Naive thymus-derived CD8-positive, alpha-beta T cell (primary cell): ENCODE measurements at regions not wholly inside any gene's neighbourhood (a gene's known extent, or its start where the extent isn't known, plus 50 kb on each side); places are given as distances from the start of the nearest gene placed in this dataset.

Source experiments
- ATAC-seq, 2 donors: fragments of 150-1000 bp; cut with Tn5 transposase in 1 of 2; sonication (Bioruptor Pico), chemical (Tn5 transposase) in 1 of 2; 1 replicate in 1 of 2; 2 replicates in 1 of 2; pipeline ENCODE4 v1.10.0; 2021; ENCODE audit warnings: mild to moderate bottlenecking in 2 of 2, moderate library complexity in 2 of 2
- POLR2A ChIA-PET: fragments of 350-600 bp; sonication (Branson Sonifier 250); formaldehyde crosslinking; loops from one replicate; lab custom pipeline; 2021; ENCODE audit warnings: antibody characterized with exemption; lab: Charles Lee
- DNase-seq, 10 donors: peaks; one replicate each; pipeline versions ENCODE4 v3.0.0 to v3.0.0-alpha.2; 2020 to 2022
- H3K27ac Mint-ChIP-seq, 10 donors: one replicate each; pipeline ENCODE4 v1.8.0; 2020 to 2022; ENCODE audit warnings: mild to moderate bottlenecking in 10 of 10, mixed read lengths in 10 of 10, moderate library complexity in 4 of 10, inconsistent platforms in 1 of 10
- H3K27me3 Mint-ChIP-seq, 5 donors: one replicate each; pipeline ENCODE4 v1.8.0; 2021 to 2022; ENCODE audit warnings: mixed read lengths in 5 of 5
- H3K36me3 Mint-ChIP-seq, 3 donors: one replicate each; pipeline ENCODE4 v1.8.0; 2020 to 2022; ENCODE audit warnings: mixed read lengths in 3 of 3, mild to moderate bottlenecking in 2 of 3, inconsistent platforms in 1 of 3
- H3K4me1 Mint-ChIP-seq, 4 donors: one replicate each; pipeline ENCODE4 v1.8.0; 2021 to 2022; ENCODE audit warnings: mixed read lengths in 4 of 4
- H3K4me3 Mint-ChIP-seq, 10 donors: one replicate each; pipeline ENCODE4 v1.8.0; 2020 to 2022; ENCODE audit warnings: mild to moderate bottlenecking in 10 of 10, mixed read lengths in 10 of 10, moderate library complexity in 6 of 10, inconsistent platforms in 1 of 10
- H3K9me3 Mint-ChIP-seq, 9 donors: one replicate each; pipeline ENCODE4 v1.8.0; 2020 to 2022; ENCODE audit warnings: mixed read lengths in 9 of 9, mild to moderate bottlenecking in 3 of 9, inconsistent platforms in 1 of 9, moderate library complexity in 1 of 9

DNA sequence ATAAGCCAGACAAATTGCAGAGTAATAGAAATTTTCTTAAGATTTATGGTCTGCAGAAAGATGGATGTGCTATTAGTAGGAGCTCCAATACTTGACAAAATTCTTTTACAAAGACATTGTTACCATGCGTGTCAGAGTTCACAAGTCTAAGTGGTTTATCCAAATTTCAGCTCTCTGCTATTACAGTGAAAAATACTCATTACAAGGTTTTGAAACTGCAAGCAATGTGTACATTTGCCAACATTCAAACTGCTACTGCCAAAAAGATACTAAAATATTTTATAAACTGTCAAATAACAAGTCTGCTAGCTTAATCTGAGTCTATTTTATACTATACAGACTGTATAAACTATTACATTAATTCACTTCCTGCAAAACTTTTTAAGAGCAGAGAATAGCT lies 1341.5 kb upstream of the ACVR2A start:
- Mint-ChIP-seq H3K27ac (no peak overlapping the region), H3K36me3 (no peaks in the 10 kb centered on the region), H3K9me3 (peaks cover 0 to 5% (median 1%) of the 10 kb centered on the region in 9 donors), H3K27me3 (no peaks in the 10 kb centered on the region), H3K4me1 (no peaks in the 10 kb centered on the region), H3K4me3 (no peak overlapping the region)
- no peak for ATAC-seq
- no peak for DNase-seq
- POLR2A ChIA-PET, result no interaction called here

DNA sequence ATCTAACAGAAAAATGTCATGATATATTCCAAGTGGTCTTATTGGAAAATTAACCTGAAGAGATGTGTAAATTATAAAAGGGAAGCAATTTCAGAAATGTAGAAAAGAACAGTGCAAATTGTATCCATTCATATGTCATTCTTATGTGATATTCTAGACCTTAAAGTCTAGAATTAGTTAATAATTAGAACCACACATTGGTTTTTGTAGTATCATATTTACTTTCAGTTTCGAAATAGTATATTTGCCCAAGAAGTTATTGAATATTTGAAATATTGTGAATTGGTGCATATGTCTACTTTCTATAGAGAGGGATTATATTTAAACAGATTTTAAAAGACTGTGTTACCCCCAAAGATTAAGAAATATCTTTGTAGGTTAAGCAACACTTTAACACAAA lies 1348.6 kb upstream of the ACVR2A start:
- no peaks in the 10 kb centered on the region for H3K4me1 Mint-ChIP-seq
- H3K9me3 Mint-ChIP-seq, result peaks cover 0 to 17% (median 3%) of the 10 kb centered on the region in 9 donors
- no peaks in the 10 kb centered on the region for H3K27me3 Mint-ChIP-seq
- H3K36me3 Mint-ChIP-seq, result no peaks in the 10 kb centered on the region
- no peak overlapping the region for H3K27ac Mint-ChIP-seq
- ATAC-seq (no peak), DNase-seq (no peak)
- H3K4me3 Mint-ChIP-seq, result no peak overlapping the region
- POLR2A ChIA-PET, result no interaction called here

DNA sequence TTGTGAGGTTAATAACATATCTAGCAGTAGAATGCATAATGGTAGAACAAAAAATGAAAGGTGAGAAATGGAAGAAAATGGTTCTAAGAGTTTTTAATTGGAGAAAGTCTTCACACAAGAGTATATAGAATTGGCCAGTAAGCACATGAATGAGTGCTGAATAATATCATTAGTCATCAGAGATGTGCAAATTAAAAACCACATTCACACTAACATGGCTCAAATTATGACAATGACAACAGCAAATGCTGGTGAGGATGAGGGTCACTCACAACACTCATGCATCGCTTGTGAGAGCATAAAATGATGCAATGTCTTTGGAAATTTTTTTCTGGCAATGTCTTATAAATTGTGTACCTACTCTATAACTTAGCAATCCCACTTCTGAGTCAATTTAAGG lies 1355.4 kb upstream of the ACVR2A start:
- ATAC-seq, result no peak
- Mint-ChIP-seq H3K36me3 (no peaks in the 10 kb centered on the region), H3K27ac (no peak overlapping the region), H3K9me3 (peaks cover 0 to 9% (median 3%) of the 10 kb centered on the region in 9 donors), H3K4me1 (no peaks in the 10 kb centered on the region), H3K27me3 (no peaks in the 10 kb centered on the region), H3K4me3 (no peak overlapping the region)
- no peak for DNase-seq
- POLR2A ChIA-PET, result no interaction called here

DNA sequence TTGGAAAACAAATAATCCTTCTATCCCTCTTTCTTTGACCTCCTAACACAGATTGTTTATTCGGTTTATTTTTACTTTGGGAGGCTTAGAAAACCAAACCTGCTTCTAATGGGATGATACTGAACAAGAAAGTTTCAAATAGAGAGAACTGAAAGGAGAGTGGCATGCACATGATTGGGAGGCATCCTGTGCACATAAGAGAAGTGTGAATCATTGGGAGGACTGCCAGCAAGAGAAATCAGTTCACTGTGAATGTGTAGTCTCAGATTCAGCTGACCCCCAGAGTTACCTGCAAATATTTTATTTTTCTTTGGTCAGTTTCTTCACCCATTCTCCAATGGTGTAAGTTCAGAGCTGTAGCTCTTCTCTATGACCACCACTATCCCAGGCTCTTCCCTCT lies 1363.2 kb upstream of the ACVR2A start:
- no peak for DNase-seq
- H3K27ac Mint-ChIP-seq, result no peak overlapping the region
- POLR2A ChIA-PET, result no interaction called here
- no peaks in the 10 kb centered on the region for H3K4me1 Mint-ChIP-seq
- ATAC-seq, result no peak
- peaks cover 0 to 4% (median 0%) of the 10 kb centered on the region in 9 donors for H3K9me3 Mint-ChIP-seq
- no peaks in the 10 kb centered on the region for H3K27me3 Mint-ChIP-seq
- no peaks in the 10 kb centered on the region for H3K36me3 Mint-ChIP-seq
- no peak overlapping the region for H3K4me3 Mint-ChIP-seq

DNA sequence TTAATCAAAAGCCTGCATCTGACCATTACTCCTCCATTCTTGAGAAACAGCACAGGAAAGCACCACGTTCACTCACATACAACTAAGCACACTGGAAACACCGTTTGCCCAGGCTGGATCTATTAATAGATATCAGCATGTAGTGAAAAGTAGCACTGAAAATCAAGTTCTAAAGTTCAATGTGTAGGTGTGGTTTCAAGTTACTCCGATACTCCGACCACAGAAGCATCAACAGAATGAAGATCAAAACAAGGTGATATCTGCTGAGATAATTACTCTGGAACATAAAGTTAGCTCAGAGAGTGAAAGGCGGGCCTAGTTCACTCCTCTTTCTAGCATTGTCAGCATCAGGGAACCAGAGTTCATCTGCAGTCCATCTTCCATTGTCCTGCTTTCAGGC lies 1367.4 kb upstream of the ACVR2A start:
- H3K4me1 Mint-ChIP-seq, result no peaks in the 10 kb centered on the region
- H3K9me3 Mint-ChIP-seq, result peaks cover 0 to 4% (median 0%) of the 10 kb centered on the region in 9 donors
- no peak for DNase-seq
- POLR2A ChIA-PET, result no interaction called here
- H3K27ac Mint-ChIP-seq, result no peak overlapping the region
- no peaks in the 10 kb centered on the region for H3K36me3 Mint-ChIP-seq
- H3K27me3 Mint-ChIP-seq, result no peaks in the 10 kb centered on the region
- H3K4me3 Mint-ChIP-seq, result no peak overlapping the region
- ATAC-seq, result no peak

DNA sequence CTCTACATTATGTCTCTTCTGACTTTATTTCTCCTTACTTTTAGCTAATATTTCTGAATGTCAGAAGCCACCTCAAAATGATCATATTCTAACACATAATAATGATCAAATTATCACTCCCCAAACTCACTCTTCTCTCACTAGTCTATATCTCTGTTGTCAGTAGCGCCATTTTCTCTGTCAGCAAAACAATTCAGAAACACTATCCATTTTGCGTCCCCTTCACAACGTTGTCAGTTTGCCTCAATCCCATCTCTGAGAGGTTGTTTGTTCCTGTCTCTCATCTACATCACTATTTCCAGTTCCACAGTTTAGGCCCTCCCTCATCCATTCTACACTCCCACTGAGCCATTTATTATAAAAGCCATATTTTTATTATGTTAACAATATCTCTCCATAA lies 1376.3 kb upstream of the ACVR2A start:
- POLR2A ChIA-PET, result no interaction called here
- no peaks in the 10 kb centered on the region for H3K36me3 Mint-ChIP-seq
- no peaks in the 10 kb centered on the region for H3K27me3 Mint-ChIP-seq
- ATAC-seq (no peak), DNase-seq (no peak)
- H3K4me1 Mint-ChIP-seq, result no peaks in the 10 kb centered on the region
- H3K27ac Mint-ChIP-seq, result no peak overlapping the region
- no peak overlapping the region for H3K4me3 Mint-ChIP-seq
- peaks cover 0 to 18% (median 0%) of the 10 kb centered on the region in 9 donors for H3K9me3 Mint-ChIP-seq

DNA sequence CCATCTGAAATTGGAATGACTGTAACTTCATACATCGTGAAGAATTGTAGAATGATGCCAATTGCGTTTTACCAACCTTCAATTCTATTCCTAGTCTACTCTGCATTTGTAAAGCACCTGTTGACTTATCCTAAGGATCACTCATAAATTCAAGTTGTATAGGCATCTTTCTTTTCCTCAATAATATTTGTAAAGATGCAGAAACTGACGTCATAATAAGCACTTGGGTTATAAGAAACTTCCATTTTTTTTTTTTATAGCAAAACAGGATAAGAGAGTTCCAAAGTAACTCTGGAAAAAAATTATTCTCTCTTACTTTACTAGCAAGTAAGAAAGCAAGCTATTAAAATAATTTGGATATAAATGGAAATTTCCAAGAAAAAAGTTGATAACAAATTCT lies 1377.4 kb upstream of the ACVR2A start:
- ATAC-seq (no peak), DNase-seq (no peak)
- Mint-ChIP-seq H3K4me3 (no peak overlapping the region), H3K27ac (no peak overlapping the region), H3K36me3 (no peaks in the 10 kb centered on the region), H3K9me3 (peaks cover 0 to 18% (median 4%) of the 10 kb centered on the region in 9 donors), H3K4me1 (no peaks in the 10 kb centered on the region), H3K27me3 (no peaks in the 10 kb centered on the region)
- POLR2A ChIA-PET, result no interaction called here

DNA sequence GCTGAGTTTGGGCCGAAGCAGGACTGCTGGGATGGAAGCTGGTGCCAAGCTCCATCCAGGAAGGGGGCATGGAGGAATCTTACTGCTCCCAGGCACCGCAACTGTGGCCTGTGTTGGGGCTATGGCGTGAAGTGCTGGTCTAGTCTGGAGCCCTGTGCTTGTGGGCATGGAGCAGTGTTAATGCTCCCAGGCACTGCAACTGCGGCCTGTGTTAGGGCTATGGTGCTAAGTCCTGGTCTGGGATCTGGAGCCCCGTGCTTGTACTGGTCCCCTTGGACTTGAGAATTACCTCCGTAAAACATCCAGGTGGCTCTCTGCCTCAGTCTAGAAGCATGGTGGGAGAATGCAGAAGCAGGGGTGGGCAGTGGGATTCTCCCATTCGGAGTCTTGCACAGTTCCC lies 1379.4 kb upstream of the ACVR2A start:
- Mint-ChIP-seq H3K9me3 (peaks cover 0 to 24% (median 6%) of the 10 kb centered on the region in 9 donors), H3K27me3 (no peaks in the 10 kb centered on the region), H3K27ac (no peak overlapping the region), H3K36me3 (no peaks in the 10 kb centered on the region), H3K4me3 (no peak overlapping the region), H3K4me1 (no peaks in the 10 kb centered on the region)
- ATAC-seq, result no peak
- no peak for DNase-seq
- POLR2A ChIA-PET, result no interaction called here

DNA sequence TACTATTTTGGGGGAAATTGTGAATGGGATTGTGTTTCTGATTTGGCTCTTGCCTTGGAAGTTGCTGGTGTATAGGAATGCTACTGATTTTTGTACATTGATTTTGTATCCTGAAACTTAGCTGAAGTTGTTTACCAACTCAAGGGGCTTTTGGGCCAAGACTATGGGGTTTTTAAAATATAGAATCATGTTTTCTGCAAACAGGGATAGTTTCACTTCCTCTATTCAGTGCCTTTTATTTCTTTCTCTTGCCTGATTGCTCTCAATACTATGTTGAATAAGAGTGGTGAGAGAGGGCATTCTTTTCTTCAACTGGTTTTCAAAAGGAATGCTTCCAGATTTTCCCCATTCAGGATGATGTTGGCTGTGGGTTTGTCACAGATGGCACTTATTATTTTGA lies 1383.8 kb upstream of the ACVR2A start:
- Mint-ChIP-seq H3K4me3 (no peak overlapping the region), H3K4me1 (no peaks in the 10 kb centered on the region), H3K27ac (no peak overlapping the region), H3K27me3 (no peaks in the 10 kb centered on the region), H3K36me3 (no peaks in the 10 kb centered on the region), H3K9me3 (peaks cover 0 to 48% (median 16%) of the 10 kb centered on the region in 9 donors)
- POLR2A ChIA-PET, result no interaction called here
- ATAC-seq (no peak), DNase-seq (no peak)

DNA sequence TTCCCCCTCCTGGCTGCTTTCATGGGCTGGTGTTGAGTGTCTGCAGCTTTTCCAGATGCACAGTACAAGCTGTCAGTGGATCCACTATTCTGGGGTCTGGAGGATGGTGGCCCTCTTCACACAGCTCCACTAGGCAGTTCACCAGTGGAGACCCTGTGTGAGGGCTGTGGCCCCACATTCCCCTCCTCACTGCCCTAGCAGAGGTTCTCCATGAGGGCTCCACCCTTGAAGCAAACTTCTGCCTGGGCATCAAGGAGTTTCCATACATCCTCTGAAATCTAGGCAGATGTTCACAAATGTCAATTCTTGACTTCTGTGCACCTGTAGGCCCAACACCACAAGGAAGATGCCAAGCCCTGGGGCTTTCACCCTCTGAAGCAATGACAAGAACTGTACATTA lies 1386.2 kb upstream of the ACVR2A start:
- Mint-ChIP-seq H3K36me3 (no peaks in the 10 kb centered on the region), H3K27me3 (no peaks in the 10 kb centered on the region), H3K27ac (no peak overlapping the region), H3K9me3 (peaks cover 0 to 48% (median 19%) of the 10 kb centered on the region in 9 donors), H3K4me1 (no peaks in the 10 kb centered on the region), H3K4me3 (no peak overlapping the region)
- ATAC-seq, result no peak
- POLR2A ChIA-PET, result no interaction called here
- no peak for DNase-seq

DNA sequence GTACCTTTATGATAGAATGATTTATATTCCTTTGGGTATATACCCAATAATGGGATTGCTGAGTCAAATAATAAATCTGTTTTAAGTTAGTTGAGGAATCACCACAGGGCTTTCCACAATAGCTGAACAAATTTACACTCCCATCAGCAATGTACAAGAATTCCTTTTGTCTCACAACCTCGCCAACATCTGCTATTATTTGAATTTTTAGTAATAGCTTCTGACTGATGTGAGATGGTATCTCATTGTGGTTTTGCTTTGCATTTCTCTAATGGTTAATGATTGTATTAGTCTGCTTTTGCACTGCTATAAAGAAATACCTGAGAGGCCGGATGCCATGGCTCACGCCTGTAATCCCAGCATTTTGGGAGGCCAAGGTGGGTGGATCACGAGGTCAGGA lies 1387.6 kb upstream of the ACVR2A start:
- POLR2A ChIA-PET, result no interaction called here
- no peaks in the 10 kb centered on the region for H3K27me3 Mint-ChIP-seq
- no peaks in the 10 kb centered on the region for H3K4me1 Mint-ChIP-seq
- DNase-seq, result no peak
- H3K4me3 Mint-ChIP-seq, result no peak overlapping the region
- H3K27ac Mint-ChIP-seq, result no peak overlapping the region
- no peaks in the 10 kb centered on the region for H3K36me3 Mint-ChIP-seq
- peaks cover 0 to 39% (median 18%) of the 10 kb centered on the region in 9 donors for H3K9me3 Mint-ChIP-seq
- ATAC-seq, result no peak

DNA sequence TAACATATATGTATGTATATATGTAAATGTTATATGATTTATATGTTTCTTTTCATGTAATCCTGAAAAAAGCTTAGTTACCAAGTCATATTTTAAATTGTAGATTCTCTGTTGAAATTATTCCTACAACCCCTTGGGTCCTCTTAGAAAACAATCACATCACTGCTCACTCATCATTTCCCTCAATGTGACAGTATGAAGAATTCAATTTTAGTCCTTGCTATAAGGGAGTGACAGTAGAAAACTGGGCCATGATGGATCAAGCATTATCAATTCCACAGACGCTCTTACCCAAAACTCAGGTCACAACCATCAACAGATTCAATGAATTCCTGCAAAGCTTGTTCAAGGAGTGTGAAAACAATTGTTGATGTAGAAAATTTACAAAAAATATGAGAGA lies 1389.5 kb upstream of the ACVR2A start:
- no peak overlapping the region for H3K4me3 Mint-ChIP-seq
- H3K27ac Mint-ChIP-seq, result no peak overlapping the region
- ATAC-seq (no peak), DNase-seq (no peak)
- no peaks in the 10 kb centered on the region for H3K4me1 Mint-ChIP-seq
- H3K36me3 Mint-ChIP-seq, result no peaks in the 10 kb centered on the region
- POLR2A ChIA-PET, result no interaction called here
- H3K9me3 Mint-ChIP-seq, result peaks cover 0 to 24% (median 11%) of the 10 kb centered on the region in 9 donors
- no peaks in the 10 kb centered on the region for H3K27me3 Mint-ChIP-seq

DNA sequence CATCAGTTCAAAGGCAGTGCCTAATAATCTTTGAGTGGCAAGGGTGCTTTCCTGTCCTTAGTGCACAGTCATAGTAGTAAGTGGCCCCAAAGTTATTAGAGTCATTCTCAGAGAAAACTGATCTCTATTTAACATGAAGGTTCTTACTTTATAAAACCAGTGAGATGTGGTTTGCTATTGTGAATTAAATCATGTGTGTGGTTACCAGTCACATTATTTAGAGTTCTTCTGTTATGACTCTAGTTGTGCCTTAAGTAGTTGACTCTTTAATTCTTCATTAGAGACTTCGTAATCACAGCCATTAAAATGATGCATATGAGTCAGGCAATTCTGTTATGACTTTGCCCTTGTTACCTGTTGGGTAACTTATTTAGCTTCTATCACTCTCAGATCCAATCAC lies 1392.9 kb upstream of the ACVR2A start:
- POLR2A ChIA-PET, result no interaction called here

DNA sequence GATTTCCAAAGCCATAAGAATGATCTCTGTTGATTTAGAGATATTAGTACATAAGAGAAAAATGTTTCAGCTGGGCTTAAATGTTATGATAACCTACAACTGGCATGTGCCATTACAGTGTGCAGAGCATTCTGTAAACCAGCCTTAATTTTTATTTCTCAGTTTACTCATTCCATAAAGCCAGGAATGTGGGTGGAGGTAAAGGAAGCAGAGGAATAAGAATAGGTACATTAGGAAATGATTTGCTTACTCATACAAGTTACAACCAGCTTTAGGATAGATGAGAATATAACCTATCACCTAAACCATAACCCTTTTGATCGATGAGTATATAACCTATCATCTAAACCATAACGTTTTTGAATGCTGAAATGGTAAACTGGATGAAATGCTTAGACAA lies 1394.7 kb upstream of the ACVR2A start:
- Mint-ChIP-seq H3K4me3 (no peak overlapping the region), H3K36me3 (no peaks in the 10 kb centered on the region), H3K27ac (no peak overlapping the region), H3K9me3 (peaks cover 0 to 9% (median 3%) of the 10 kb centered on the region in 9 donors), H3K4me1 (no peaks in the 10 kb centered on the region), H3K27me3 (no peaks in the 10 kb centered on the region)
- ATAC-seq (no peak), DNase-seq (no peak)
- POLR2A ChIA-PET, result no interaction called here

More for the DNA sequence above, 1392.9 kb upstream of the ACVR2A start:
- Mint-ChIP-seq H3K36me3 (no peaks in the 10 kb centered on the region), H3K27me3 (no peaks in the 10 kb centered on the region), H3K4me1 (no peaks in the 10 kb centered on the region), H3K27ac (no peak overlapping the region), H3K4me3 (no peak overlapping the region), H3K9me3 (peaks cover 0 to 7% (median under 1%) of the 10 kb centered on the region in 9 donors)
- DNase-seq (no peak), ATAC-seq (no peak)
